OCI-LY7 (cell line): ENCODE measurements at regions not wholly inside any gene's neighbourhood (a gene's known extent, or its start where the extent isn't known, plus 50 kb on each side); places are given as distances from the start of the nearest gene placed in this dataset.

ENCODE experiments used
- EZH2phosphoT487 ChIP-seq: fragments of 200-600 bp; sonication (generic); IDR thresholded peaks from 2 replicates; pipeline ENCODE4 v1.6.1; 2018; ENCODE audit warnings: low read depth, borderline replicate concordance, mild to moderate bottlenecking, mixed run types, antibody characterized with exemption, low read length, moderate library complexity, mixed read lengths
- TF ChIP-seq, protein P1 (sequence below): fragments of 200-600 bp; sonication (generic); conservative IDR thresholded peaks from 2 replicates; pipeline ENCODE4 v1.5.1; 2014; ENCODE audit warnings: mild to moderate bottlenecking, antibody characterized with exemption, low read length, moderate library complexity, mixed read lengths

DNA sequence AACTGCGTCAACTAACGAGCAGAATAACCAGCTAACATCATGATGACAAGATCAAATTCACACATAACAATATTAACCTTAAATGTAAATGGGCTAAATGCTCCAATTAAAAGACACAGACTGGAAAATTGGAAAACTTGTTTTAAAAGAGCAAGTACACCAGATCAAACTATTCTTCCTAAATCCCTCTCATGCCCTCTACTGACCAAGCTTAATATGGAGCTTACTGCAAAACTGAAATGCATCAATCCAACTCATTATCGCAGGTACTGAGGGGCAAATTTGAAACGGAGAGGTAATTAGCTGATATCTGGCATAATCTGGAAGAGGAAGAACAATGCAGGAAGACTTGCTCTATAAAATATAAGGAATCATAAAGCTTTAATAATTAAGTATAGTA, 1223.8 kb downstream of the NXPH1 start:
- TF ChIP-seq, protein P1, sequence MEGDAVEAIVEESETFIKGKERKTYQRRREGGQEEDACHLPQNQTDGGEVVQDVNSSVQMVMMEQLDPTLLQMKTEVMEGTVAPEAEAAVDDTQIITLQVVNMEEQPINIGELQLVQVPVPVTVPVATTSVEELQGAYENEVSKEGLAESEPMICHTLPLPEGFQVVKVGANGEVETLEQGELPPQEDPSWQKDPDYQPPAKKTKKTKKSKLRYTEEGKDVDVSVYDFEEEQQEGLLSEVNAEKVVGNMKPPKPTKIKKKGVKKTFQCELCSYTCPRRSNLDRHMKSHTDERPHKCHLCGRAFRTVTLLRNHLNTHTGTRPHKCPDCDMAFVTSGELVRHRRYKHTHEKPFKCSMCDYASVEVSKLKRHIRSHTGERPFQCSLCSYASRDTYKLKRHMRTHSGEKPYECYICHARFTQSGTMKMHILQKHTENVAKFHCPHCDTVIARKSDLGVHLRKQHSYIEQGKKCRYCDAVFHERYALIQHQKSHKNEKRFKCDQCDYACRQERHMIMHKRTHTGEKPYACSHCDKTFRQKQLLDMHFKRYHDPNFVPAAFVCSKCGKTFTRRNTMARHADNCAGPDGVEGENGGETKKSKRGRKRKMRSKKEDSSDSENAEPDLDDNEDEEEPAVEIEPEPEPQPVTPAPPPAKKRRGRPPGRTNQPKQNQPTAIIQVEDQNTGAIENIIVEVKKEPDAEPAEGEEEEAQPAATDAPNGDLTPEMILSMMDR, result 0 out of 2 replicates have a peak, but pooled peaks have one; percentile 13
- TF ChIP-seq EZH2phosphoT487, result no peak
